ENCODE measurements at regions not wholly inside any gene's neighbourhood (a gene's known extent, or its start where the extent isn't known, plus 50 kb on each side); places are given as distances from the start of the nearest gene placed in this dataset.

GRCh38 chr1:29875557-29876028, 639.3 kb downstream of the PTPRU start:
- no peak for DNase-seq (ENCODE audit: low spot score)

GRCh38 chr1:29870621-29871020, 634.3 kb downstream of the PTPRU start:
- DNase-seq (ENCODE audit: low spot score): no peak

DNA sequence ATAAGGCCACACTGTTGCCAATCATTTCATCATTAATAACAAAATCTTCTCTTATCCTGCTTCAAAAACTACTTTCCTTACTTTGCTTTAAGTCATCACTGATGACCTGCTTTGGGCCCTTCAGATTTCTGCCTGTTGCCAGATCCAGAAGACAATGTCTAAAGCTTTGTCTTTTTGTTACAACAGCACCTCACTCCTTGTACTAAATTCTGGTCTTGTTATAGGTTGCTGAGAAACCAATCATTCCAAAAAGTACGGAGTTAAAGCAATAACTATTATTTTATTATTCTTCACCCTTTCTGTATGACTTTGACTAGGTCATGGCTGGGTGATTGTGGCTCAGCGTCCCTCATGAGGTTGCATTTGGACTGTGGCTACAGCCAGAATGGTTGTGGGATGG, 633.5 kb downstream of the PTPRU start:
- DNase-seq (ENCODE audit: low spot score): no peak

GRCh38 chr1:29868944-29869343, 632.6 kb downstream of the PTPRU start:
- no peak for DNase-seq (ENCODE audit: low spot score)

DNA sequence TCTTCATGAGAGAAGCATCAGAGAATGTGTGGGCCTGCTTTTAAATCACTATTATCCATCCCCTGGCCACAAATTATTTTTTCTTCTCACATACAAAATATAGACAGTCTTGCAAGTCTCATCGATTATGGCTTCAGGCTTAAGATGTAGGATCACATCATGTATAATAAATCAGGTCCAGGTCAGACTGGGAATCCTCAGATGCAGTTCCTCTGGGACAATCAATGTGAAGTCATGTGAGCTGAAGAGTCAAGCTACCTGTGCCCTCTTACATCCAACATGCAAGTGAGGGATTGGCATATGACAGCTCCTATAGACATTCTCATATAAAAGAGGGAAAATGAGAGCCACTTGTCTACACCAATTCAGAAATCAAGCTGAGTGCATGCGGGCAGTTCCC, 631.8 kb downstream of the PTPRU start:
- DNase-seq (ENCODE audit: low spot score): no peak

DNA sequence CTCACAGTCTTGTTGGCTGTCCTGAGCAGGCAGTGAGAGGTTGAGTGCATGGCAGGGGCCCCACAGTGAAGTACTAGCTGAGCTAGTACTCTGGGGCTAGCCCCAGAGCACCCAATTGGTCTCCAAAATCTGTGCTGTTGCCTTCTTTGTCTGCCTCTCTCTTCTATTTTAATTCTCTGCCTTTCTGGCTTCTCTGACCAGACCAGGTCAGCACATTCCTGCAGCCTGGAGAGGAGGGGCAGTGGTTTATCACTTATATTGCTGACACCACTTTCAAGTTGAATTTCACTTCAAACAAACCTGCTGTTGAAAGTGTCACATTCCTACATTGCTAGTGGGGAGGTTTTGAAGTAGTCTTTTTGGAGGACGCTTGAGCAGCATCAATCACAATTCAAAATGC, 628.7 kb downstream of the PTPRU start:
- DNase-seq (ENCODE audit: low spot score): no peak

- no peak for DNase-seq (ENCODE audit: low spot score)
Observed at GRCh38 chr1:29864431-29865022, 628.2 kb downstream of the PTPRU start.

- DNase-seq (ENCODE audit: low spot score): no peak
Observed at GRCh38 chr1:29861922-29862321, 625.6 kb downstream of the PTPRU start.

DNA sequence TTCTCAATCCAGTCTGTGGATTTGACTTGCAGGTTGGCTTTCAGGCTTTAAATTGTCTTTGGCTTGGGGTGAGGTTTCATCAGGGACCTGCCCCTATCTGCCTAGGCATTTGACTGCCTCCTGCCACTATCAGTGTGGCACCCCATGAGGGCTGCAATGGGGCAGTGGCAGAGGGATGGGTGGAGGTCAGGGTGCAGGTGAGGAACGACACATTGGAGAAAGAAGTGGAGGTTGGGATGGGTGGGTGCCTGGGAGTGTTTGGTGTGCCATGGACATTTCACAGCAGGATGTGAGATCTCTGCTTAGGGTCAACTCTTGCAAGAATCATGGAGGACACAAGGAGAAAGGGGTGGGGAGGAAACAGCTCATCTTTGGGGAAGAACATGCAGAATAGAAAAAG, 625.1 kb downstream of the PTPRU start:
- DNase-seq (ENCODE audit: low spot score): no peak

- no peak for DNase-seq (ENCODE audit: low spot score)
Observed at GRCh38 chr1:29860681-29861080, 624.4 kb downstream of the PTPRU start.

DNA sequence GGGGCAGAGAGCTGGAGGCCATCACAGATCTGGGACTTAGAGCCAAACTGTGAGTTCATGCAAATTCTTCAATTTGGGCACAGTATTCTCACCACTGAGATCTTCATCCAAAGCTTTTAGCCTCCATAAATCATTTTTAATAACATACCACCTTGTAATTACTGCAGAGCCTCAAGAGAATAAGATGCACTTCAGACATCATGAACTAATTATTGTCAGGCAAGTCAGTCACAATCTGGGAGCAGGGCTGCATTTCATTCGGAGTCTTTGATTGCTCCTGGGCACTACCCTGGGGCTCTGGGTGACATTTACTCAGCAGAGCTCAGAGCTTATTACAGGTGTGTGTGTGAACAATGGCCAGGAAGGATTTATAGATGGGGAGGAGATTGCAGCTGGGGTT, 623.7 kb downstream of the PTPRU start:
- no peak for DNase-seq (ENCODE audit: low spot score)

DNA sequence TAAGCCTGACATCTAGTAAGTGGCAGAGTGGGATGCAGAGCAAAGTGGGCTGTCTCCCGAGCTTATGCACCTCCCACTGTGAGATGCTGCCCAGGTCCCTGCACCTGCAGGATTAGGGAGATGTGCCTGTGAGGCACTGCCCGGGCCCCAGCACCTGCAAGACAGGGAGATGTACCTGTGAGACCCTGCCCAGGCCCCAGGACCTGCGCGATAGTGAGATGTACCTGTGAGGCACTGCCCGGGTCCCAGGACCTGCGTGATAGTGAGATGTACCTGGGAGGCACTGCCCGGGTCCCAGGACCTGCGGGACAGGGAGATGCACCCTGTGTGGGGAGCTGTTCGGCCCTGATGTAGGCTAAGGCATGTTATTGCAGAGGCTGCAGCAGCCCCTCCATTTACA, 622.8 kb downstream of the PTPRU start:
- no peak for DNase-seq (ENCODE audit: low spot score)

DNA sequence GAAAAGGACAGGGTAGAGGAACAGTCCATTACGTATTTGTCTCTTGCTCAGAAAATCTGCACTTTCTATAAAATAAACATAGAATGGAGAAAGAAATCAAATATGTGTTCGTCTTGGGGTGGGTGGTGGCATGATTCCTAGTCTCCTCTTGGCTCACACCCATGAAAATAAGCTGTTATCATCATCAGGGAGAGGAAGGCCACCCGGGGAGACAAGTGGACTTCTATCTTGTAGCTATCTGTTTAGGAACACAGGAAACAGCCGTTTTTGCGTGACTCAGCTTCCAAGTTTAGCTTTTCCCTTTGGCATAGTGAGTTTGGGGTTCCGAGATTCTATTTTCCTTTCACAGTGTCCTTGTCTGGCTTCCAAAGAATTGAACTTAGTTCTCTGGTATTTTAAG, 622.3 kb downstream of the PTPRU start:
- DNase-seq (ENCODE audit: low spot score): no peak

DNA sequence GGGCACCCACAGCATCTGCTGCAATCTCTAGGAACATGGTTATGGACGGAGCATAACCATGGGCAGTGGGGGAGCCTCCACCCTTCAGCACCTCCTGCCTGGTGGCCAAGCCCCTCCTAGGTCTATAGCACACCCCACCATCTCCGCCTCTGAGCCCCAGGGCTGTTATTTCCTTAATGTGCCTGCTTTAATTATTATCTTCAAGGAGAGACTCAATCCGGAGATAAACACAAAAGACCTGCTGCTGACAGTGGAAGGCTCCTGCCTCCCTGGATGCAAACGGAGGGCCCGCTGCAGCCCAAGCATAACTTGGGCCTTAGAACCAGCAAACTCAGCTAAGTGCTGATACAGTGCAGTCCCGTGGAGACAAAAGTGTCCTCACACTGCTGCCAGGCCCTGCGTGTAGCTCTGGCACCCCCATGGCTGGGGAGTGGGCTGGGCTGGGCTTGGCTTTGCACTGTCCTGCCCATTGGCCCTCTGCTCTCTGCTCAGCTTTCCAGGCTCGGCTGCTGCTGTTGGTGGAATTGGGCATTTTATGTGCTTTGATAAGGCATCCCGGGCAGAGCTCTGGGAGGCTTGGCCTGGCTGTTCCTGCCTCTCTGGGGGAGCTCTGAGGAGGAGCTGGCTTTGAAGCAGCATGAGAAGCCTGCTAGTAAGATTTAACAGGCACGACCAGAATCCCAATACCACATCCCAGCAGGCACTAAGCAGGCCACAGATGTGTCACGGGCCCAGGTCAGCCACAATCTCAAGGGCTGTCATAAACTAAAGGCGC, 620.2 kb downstream of the PTPRU start:
- DNase-seq (ENCODE audit: low spot score): no peak

- DNase-seq (ENCODE audit: low spot score): no peak
Observed at GRCh38 chr1:29855561-29856160, 619.3 kb downstream of the PTPRU start.

GRCh38 chr1:29854700-29855276, 618.5 kb downstream of the PTPRU start:
- no peak for DNase-seq (ENCODE audit: low spot score)

GRCh38 chr1:29853716-29854330, 617.5 kb downstream of the PTPRU start:
- DNase-seq (ENCODE audit: low spot score): no peak

GRCh38 chr1:29852248-29852647, 615.9 kb downstream of the PTPRU start:
- DNase-seq (ENCODE audit: low spot score): no peak

DNA sequence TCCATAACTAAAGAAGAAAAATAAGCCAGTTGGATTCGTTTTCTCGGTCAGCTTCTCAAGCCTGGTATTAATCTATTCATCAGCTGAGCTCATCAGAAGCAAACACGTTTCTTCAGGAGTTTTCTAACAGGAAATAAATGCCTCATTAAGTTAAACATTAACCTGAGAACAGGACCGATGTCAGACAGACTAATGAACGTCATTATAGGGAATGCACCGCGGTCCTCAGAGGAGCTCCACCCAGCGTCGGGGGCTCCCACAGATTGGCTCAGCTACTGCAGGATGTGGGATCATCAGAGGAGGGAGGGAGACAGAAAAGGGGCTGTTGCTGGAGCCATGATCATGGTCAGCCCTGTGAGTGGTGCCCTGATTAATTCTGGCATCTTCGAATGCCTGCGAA, 615.4 kb downstream of the PTPRU start:
- DNase-seq (ENCODE audit: low spot score): no peak

DNA sequence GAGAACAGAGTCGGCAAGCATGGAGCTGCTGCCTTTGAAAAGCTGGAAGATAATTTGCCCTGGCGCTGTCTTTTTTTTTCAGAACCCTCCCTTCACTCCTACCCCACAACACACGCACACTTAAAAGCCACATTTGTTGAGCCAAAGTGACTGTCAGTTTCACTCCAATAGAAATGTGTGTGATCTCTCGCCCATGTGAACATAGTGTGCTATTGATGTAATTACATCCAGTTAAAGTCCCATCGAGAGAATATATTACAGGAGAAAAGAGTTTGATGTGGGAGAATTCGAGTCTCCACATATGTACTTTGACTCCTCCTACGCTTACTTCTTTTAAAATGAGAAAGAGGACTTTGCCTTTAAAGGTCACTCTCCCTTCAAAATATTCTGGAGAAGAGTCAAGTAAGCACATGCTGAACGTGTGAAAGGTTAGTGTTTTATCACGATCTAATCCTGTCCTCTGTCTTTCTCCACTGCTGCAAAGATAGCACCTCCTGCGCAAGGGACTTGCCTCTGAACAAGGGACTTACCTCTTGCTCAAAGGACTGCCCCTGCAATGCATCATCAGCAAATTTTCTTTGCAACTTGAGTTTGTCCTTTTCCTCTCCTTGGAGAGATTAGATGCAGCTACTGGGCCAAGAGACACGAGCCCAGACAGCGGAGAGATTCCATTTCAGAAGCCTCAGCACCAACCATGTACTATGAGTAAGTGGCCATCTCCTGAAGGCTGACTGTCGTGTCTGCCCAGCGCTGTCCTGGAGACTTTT, 613.9 kb downstream of the PTPRU start:
- no peak for DNase-seq (ENCODE audit: low spot score)

GRCh38 chr1:29849038-29849750, 612.9 kb downstream of the PTPRU start:
- DNase-seq (ENCODE audit: low spot score): peak; percentile 45

All from H4 (cell line).